ENCODE measurements at regions not wholly inside any gene's neighbourhood (a gene's known extent, or its start where the extent isn't known, plus 50 kb on each side); places are given as distances from the start of the nearest gene placed in this dataset.

DNA sequence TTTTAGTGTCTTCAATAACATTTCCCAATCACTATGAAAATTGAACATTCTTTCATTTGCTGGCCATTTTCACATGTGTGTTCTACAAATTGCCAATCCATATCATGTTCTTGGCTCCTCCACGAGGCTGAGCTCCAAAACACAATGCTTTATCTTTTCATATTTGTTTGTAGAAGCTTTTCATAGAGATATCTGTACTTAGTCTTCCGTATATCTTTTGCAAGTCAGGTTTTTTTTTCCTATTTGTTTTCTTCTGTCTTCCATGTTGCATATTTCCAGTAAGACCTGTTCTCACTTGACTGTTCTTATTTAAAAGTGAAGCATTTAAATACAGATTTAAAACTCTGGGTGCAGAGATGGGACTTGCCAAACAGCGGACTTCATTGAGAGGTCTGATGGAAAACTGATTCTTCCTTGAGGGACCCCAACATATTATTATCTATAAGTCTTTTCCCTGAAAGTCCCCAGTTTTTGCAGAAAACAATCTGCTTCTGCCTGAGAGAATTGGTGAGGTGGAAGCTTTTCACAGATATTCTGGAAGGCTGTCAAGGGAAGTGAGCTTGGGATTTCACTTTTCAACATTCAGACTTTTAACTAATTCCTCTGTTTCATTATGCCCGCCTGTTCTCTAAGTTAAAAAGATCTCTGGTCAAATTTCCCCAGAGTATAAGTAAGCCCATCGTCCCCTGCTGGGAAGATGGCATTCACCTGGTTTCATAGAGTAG is 77.8 kb upstream of the KCNMB2 start:
- Histone ChIP-seq H3K9ac (replicated peaks; ENCODE audit: extremely low read depth, insufficient read depth, low read length) (no peak overlapping the region), H3K9me1 (replicated peaks; ENCODE audit: control insufficient read depth, extremely low read depth, insufficient read depth, low read length) (no peaks in the 10 kb centered on the region), H3K79me2 (ENCODE audit: control insufficient read depth, insufficient read depth, low read length) (no peaks in the 10 kb centered on the region), H3K4me1 (ENCODE audit: control insufficient read depth, extremely low read depth, insufficient read depth, low read length) (no peaks in the 10 kb centered on the region), H3K36me3 (ENCODE audit: control insufficient read depth in 2 of 2, extremely low read depth in 1 of 2, insufficient read depth in 2 of 2, low read length in 2 of 2) (no peaks in the 10 kb centered on the region), H3K27ac (ENCODE audit: insufficient read depth, low read depth, low read length) (no peak overlapping the region), H3K9me3 (replicated peaks; ENCODE audit: control insufficient read depth, insufficient read depth, low read length) (no peaks in the 10 kb centered on the region), H4K20me1 (replicated peaks; ENCODE audit: control insufficient read depth, extremely low read depth, insufficient read depth, low read length) (no peaks in the 10 kb centered on the region), H2AFZ (ENCODE audit: low read depth, low read length) (no peak overlapping the region), H3K27me3 (ENCODE audit: control insufficient read depth in 2 of 2, insufficient read depth in 2 of 2, low read length in 2 of 2) (peaks cover 0 to 4% of the 10 kb centered on the region in 2 experiments), H3K4me2 (ENCODE audit: insufficient read depth, low read length) (no peak overlapping the region), H3K4me3 (replicated peaks in 1 of 3; ENCODE audit: insufficient read depth in 1 of 3, low read depth in 1 of 3, low read length in 3 of 3) (no peak overlapping the region)
- no peak for DNase-seq (ENCODE audit: low read depth, low spot score)
- CTCF ChIA-PET, result no interaction called here
- no peak for FAIRE-seq
- TF ChIP-seq FOS (IDR thresholded peaks at IDR 0.05; ENCODE audit: borderline replicate concordance, insufficient read depth, low read length) (no peak), GATA2 (IDR thresholded peaks at IDR 0.05; ENCODE audit: insufficient read depth, insufficient read length, low read depth, low read length) (no peak), EZH2 (IDR thresholded peaks at IDR 0.05; ENCODE audit: borderline replicate concordance, low read depth, low read length, severe bottlenecking) (no peak), JUN (IDR thresholded peaks at IDR 0.05; ENCODE audit: borderline replicate concordance, insufficient read depth, insufficient read length, low read depth) (no peak), MYC (IDR thresholded peaks at IDR 0.05; ENCODE audit: low read depth, low read length) (no peak), POLR2AphosphoS5 (IDR thresholded peaks at IDR 0.05; ENCODE audit: insufficient read depth, low read depth, low read length) (no peak), POLR2A (IDR thresholded peaks at IDR 0.05; ENCODE audit: low read depth, low read length) (no peak)
- TF ChIP-seq, protein P1, sequence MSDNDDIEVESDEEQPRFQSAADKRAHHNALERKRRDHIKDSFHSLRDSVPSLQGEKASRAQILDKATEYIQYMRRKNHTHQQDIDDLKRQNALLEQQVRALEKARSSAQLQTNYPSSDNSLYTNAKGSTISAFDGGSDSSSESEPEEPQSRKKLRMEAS (IDR thresholded peaks at IDR 0.05; ENCODE audit: insufficient read depth, insufficient read length), result no peak
- TF ChIP-seq, protein P2, sequence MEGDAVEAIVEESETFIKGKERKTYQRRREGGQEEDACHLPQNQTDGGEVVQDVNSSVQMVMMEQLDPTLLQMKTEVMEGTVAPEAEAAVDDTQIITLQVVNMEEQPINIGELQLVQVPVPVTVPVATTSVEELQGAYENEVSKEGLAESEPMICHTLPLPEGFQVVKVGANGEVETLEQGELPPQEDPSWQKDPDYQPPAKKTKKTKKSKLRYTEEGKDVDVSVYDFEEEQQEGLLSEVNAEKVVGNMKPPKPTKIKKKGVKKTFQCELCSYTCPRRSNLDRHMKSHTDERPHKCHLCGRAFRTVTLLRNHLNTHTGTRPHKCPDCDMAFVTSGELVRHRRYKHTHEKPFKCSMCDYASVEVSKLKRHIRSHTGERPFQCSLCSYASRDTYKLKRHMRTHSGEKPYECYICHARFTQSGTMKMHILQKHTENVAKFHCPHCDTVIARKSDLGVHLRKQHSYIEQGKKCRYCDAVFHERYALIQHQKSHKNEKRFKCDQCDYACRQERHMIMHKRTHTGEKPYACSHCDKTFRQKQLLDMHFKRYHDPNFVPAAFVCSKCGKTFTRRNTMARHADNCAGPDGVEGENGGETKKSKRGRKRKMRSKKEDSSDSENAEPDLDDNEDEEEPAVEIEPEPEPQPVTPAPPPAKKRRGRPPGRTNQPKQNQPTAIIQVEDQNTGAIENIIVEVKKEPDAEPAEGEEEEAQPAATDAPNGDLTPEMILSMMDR (IDR thresholded peaks at IDR 0.05; ENCODE audit: extremely low read depth in 1 of 2, insufficient read depth in 1 of 2, low read depth in 1 of 2, low read length in 2 of 2), result no peak
- dilution Hi-C loops (cut with MboI; ENCODE audit: extremely low pct_ligation_motif_present, low sequenced_read_pairs), result no loop called here
- intact Hi-C loops (cut with micrococcal nuclease), result no loop called here
- no TSS peak for BruUV-seq (replicated peaks)
- POLR2A ChIA-PET, result no interaction called here
